ENCODE measurements at regions not wholly inside any gene's neighbourhood (a gene's known extent, or its start where the extent isn't known, plus 50 kb on each side); places are given as distances from the start of the nearest gene placed in this dataset.

DNA sequence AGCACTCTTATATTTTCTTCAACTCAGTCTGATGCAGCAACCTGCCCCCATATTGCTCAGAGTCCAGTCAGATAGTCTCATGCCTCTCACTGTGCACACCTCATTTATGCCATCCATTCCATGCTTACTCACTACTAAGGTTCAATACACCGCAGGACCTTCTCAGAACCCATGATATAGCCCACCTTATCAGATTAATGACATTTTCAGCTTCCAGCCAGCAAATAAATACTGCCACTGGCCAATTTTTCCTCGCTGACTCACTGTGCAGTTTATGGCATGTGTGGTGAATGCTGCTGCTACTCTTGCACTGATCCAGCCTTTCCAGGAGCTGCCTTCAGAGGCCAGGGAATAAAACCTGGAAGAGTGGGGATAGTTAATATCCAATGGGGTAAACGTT is 380.6 kb upstream of the SPOCK3 start:
- TF ChIP-seq ZSCAN23 (tag by site-specific recombination; IDR thresholded peaks at IDR 0.05) (no peak), ZNF16 (tag by site-specific recombination; IDR thresholded peaks at IDR 0.05; ENCODE audit: low read depth) (no peak), ZNF394 (tag by site-specific recombination; IDR thresholded peaks at IDR 0.05; ENCODE audit: borderline replicate concordance) (no peak), ZFHX2 (tag by site-specific recombination; conservative IDR thresholded peaks at IDR 0.05) (no peak), ZNF433 (tag by site-specific recombination; IDR thresholded peaks at IDR 0.05; ENCODE audit: low read depth) (no peak), YY2 (tag by site-specific recombination; IDR thresholded peaks at IDR 0.05) (no peak), ZNF664 (tag by site-specific recombination; IDR thresholded peaks at IDR 0.05) (no peak), ZNF558 (tag by site-specific recombination; IDR thresholded peaks at IDR 0.05) (no peak), BCL11A (tag by site-specific recombination; IDR thresholded peaks at IDR 0.05; ENCODE audit: low read depth) (no peak), ZNF175 (tag by site-specific recombination; IDR thresholded peaks at IDR 0.05) (no peak), ZNF184 (tag by site-specific recombination; IDR thresholded peaks at IDR 0.05) (no peak)
- no peaks in the 10 kb centered on the region for H3K9me3 ChIP-seq (ENCODE audit: control insufficient read depth, insufficient read depth, low read depth, low read length)
- no peak overlapping the region for H3K27ac ChIP-seq (ENCODE audit: extremely low read depth, low read depth, low read length)
- no peaks in the 10 kb centered on the region for H3K36me3 ChIP-seq (ENCODE audit: control insufficient read depth in 2 of 2, insufficient read depth in 1 of 2, low read length in 2 of 2)
- POLR2A ChIA-PET, result no interaction called here
- H3K4me1 ChIP-seq (ENCODE audit: control insufficient read depth, insufficient read depth, low read length), result no peaks in the 10 kb centered on the region
- CTCF ChIA-PET, result interaction anchor here (0.6 to 1.2 kb wide), 2 partner anchors 8 to 616 kb away, joined by 5 read pairs; no protein-coding TSS in a partner anchor
- no peak overlapping the region for H3K4me3 ChIP-seq (ENCODE audit: low read depth, low read length)

DNA sequence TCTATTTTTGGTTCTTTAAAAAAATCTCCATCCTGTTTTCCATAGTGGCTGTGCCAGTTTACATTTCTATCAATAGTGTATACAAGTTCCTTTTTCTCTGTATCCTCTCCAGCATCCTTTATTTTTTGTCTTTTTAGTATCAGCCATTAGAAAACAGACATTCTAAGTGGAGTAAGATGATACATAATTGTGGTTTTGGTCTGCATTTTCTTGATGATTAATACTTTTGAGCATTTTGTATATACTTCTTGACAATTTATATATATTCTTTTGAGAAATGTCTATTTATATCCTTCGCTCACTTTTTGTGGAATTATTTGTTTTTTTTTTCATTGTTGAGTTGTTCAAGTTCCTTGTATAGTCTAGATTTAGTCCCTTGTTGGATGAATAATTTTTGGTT is 382.2 kb upstream of the SPOCK3 start:
- H3K27ac ChIP-seq (ENCODE audit: extremely low read depth, low read depth, low read length), result no peak overlapping the region
- CTCF ChIA-PET, result no interaction called here
- POLR2A ChIA-PET, result no interaction called here
- no peaks in the 10 kb centered on the region for H3K9me3 ChIP-seq (ENCODE audit: control insufficient read depth, insufficient read depth, low read depth, low read length)
- H3K36me3 ChIP-seq (ENCODE audit: control insufficient read depth in 2 of 2, insufficient read depth in 1 of 2, low read length in 2 of 2), result no peaks in the 10 kb centered on the region
- H3K4me3 ChIP-seq (ENCODE audit: low read depth, low read length), result no peak overlapping the region
- TF ChIP-seq ZNF623 (tag by site-specific recombination; IDR thresholded peaks at IDR 0.05) (no peak), BCL11B (tag by site-specific recombination; IDR thresholded peaks at IDR 0.05; ENCODE audit: low read depth) (no peak), ZNF501 (tag by site-specific recombination; IDR thresholded peaks at IDR 0.05) (no peak), KLF10 (tag by site-specific recombination; IDR thresholded peaks at IDR 0.05) (no peak), SP7 (tag by site-specific recombination; IDR thresholded peaks at IDR 0.05) (no peak), ZNF664 (tag by site-specific recombination; IDR thresholded peaks at IDR 0.05) (no peak), ZNF585B (tag by site-specific recombination; IDR thresholded peaks at IDR 0.05) (no peak), ZBTB17 (tag by site-specific recombination; IDR thresholded peaks at IDR 0.05) (no peak), ZNF239 (tag by site-specific recombination; IDR thresholded peaks at IDR 0.05) (no peak), PRDM1 (tag by site-specific recombination; IDR thresholded peaks at IDR 0.05) (no peak), ZNF138 (tag by site-specific recombination; IDR thresholded peaks at IDR 0.05; ENCODE audit: borderline replicate concordance) (no peak), ZNF274 (IDR thresholded peaks at IDR 0.05; ENCODE audit: low read length) (no peak), ZNF274 (tag by site-specific recombination; IDR thresholded peaks at IDR 0.05; ENCODE audit: borderline replicate concordance) (no peak), ZNF555 (tag by site-specific recombination; conservative IDR thresholded peaks at IDR 0.05) (no peak), KLF1 (tag by site-specific recombination; IDR thresholded peaks at IDR 0.05) (no peak)
- TF ChIP-seq, protein P1, sequence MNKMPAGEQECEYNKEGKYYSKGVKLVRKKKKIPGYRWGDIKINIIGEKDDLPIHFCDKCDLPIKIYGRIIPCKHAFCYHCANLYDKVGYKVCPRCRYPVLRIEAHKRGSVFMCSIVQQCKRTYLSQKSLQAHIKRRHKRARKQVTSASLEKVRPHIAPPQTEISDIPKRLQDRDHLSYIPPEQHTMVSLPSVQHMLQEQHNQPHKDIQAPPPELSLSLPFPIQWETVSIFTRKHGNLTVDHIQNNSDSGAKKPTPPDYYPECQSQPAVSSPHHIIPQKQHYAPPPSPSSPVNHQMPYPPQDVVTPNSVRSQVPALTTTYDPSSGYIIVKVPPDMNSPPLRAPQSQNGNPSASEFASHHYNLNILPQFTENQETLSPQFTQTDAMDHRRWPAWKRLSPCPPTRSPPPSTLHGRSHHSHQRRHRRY (tag by site-specific recombination; IDR thresholded peaks at IDR 0.05), result no peak
- TF ChIP-seq, protein P2, sequence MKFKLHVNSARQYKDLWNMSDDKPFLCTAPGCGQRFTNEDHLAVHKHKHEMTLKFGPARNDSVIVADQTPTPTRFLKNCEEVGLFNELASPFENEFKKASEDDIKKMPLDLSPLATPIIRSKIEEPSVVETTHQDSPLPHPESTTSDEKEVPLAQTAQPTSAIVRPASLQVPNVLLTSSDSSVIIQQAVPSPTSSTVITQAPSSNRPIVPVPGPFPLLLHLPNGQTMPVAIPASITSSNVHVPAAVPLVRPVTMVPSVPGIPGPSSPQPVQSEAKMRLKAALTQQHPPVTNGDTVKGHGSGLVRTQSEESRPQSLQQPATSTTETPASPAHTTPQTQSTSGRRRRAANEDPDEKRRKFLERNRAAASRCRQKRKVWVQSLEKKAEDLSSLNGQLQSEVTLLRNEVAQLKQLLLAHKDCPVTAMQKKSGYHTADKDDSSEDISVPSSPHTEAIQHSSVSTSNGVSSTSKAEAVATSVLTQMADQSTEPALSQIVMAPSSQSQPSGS (tag by site-specific recombination; IDR thresholded peaks at IDR 0.05; ENCODE audit: low read depth), result no peak
- TF ChIP-seq, protein P3, sequence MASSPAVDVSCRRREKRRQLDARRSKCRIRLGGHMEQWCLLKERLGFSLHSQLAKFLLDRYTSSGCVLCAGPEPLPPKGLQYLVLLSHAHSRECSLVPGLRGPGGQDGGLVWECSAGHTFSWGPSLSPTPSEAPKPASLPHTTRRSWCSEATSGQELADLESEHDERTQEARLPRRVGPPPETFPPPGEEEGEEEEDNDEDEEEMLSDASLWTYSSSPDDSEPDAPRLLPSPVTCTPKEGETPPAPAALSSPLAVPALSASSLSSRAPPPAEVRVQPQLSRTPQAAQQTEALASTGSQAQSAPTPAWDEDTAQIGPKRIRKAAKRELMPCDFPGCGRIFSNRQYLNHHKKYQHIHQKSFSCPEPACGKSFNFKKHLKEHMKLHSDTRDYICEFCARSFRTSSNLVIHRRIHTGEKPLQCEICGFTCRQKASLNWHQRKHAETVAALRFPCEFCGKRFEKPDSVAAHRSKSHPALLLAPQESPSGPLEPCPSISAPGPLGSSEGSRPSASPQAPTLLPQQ (tag by site-specific recombination; IDR thresholded peaks at IDR 0.05), result no peak
- TF ChIP-seq, protein P4, sequence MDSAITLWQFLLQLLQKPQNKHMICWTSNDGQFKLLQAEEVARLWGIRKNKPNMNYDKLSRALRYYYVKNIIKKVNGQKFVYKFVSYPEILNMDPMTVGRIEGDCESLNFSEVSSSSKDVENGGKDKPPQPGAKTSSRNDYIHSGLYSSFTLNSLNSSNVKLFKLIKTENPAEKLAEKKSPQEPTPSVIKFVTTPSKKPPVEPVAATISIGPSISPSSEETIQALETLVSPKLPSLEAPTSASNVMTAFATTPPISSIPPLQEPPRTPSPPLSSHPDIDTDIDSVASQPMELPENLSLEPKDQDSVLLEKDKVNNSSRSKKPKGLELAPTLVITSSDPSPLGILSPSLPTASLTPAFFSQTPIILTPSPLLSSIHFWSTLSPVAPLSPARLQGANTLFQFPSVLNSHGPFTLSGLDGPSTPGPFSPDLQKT (IDR thresholded peaks at IDR 0.05; ENCODE audit: borderline replicate concordance, low read depth, low read length), result no peak
- H3K4me1 ChIP-seq (ENCODE audit: control insufficient read depth, insufficient read depth, low read length), result no peaks in the 10 kb centered on the region
